NCI-H2081 (cell line): ENCODE measurements at regions not wholly inside any gene's neighbourhood (a gene's known extent, or its start where the extent isn't known, plus 50 kb on each side); places are given as distances from the start of the nearest gene placed in this dataset.

Experiments
- DNase-seq, 2 experiments: peaks; one replicate each; lab custom pipeline; 2025; lab: John Stamatoyannopoulos, UW

DNA sequence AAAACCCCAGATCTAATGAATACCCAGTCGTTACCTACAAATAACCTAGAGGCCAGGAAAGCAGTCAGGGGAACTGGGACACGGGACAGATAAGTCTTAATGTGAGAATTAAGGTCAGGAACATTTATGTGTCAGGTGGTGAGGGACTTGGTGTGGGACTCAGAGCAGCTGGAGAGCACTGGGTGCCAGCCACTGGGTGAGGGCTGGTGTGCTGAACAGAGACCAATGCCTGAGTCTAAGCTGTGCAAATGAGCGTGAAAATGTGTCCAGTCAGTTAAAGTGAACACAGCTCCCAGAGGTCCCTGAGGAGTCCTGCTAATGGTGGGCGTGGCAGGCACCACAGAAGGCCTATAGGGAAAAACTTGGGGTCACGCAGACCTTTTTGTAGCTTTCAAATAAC, 225.9 kb downstream of the C1D start:
- DNase-seq = no peak

- no peak for DNase-seq
Observed at GRCh38 chr2:67838205-67838604, 224.6 kb downstream of the C1D start.

DNA sequence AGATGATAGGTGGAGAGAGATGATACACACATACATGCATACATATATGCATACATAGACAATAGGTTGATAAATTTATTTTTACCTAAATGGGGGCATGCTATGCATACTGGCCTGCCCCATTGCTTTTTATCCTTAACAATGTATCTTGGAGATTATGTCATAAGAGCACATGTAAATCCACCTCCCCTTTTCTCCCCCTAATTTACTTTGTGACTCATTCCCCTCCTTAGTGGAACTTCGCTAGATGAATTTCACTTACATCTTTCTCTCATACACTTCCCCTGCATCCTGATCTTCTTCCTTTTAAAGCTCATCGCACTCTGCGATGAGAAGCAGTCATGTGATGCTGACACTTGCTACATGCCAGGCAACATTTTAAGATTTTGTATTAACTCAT, 223.6 kb downstream of the C1D start:
- no peak for DNase-seq

DNA sequence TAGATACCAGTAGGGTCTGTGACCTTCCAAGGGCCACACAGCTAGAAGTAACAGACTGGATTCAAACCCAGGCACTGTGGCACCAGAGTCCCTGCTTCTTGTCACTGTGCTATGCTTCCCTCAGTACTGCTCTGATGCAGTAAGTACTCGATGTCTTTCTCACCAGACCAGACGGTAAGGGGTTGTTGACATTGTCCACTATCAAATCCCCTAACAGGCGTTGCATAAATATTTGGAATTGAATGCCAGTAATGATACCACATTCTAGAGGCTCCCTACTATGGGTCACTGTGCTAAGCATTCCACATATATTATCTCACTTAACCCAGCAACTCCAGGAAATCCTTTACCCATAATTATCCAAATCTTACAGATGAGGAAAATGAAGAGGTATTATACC, 223.1 kb downstream of the C1D start:
- no peak for DNase-seq

GRCh38 chr2:67840460-67841068, 222.2 kb downstream of the C1D start:
- DNase-seq = peak; percentile 52 to 66

DNA sequence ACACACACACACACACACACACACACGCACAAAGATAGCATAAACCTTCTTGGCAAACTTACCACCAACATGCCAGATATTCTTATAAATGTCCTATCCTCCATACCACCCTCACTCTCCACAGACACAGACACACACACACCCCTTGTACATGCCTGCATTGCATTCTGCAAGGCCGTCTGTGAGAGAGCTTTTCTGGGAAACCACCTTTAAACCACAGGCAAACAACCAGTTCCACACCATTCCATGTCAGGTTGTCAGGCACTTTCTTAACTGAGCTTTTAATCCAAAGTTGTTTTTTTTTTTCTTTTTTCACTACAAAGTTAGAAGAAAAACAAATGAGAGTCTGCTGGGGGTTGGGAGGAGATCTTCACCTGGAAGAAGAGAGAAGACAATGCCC, 221.1 kb downstream of the C1D start:
- DNase-seq = no peak

- no peak for DNase-seq
Observed at GRCh38 chr2:67842375-67842959, 220.3 kb downstream of the C1D start.

DNA sequence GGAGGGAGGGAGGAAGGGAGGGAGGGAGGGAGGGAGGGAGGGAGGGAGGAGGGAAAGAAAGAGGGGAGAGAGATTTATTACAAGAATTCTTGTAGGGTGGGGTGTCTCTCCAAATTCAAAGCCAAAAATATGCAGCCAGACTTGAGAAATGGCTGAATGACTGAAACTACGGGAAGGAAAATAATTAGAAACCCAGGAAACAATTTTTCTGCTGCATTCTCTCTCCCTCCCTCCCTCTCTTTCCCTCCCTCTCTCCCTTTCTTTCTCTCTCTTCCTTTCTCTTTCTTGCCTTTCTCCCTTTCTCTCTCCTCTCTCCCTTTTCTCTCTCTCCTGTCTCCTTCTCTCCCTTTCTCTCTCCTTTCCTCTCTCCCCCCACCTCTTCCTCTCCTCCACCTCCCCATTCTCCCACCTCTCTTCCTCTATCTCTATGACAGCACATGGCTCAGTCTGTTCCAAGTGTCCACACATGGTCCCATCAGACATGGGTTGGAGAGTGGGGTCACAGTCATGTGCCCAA, 218.7 kb downstream of the C1D start:
- DNase-seq = no peak

DNA sequence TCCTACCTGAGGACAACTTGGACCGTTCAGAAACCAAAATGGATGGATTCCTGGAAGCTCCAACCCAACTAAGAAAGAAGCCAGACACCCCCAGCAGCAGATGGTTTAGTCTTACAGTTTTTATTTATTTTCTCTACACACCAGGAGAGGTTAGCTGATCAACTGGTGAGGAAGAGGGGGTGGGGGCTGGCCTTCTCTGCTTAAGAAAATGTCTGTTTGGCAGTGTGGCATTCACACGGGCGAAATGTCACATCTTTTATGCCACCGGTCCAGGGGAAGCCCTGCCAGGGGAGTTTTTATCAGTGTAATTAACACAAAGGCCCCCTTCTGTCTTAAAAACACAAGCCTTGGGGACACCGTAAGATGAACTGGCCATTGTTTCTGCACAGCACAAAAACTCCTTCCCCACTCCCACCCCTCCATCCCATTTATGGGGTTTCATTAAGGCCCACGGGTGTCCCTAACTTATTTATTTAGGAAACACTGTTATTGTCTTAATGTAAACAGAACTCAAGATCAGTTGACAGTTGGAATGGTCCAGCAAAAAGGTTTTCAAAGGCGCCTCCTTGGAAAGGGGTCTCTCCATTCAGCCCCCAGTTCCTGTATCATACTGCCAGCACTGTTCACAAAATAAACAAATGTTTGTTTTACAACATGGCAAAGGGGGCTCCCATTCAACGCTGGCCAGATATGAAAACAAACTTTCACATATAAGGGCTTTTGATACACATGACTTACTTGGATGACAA, 217.0 kb downstream of the C1D start:
- peak in 1 of 2 experiments; percentile 24 for DNase-seq

GRCh38 chr2:67846370-67847070, 216.3 kb downstream of the C1D start:
- DNase-seq = peak; percentile 82 to 88

GRCh38 chr2:67848551-67849285, 214.1 kb downstream of the C1D start:
- no peak for DNase-seq

- DNase-seq = no peak
Observed at GRCh38 chr2:67851016-67851415, 211.8 kb downstream of the C1D start.

DNA sequence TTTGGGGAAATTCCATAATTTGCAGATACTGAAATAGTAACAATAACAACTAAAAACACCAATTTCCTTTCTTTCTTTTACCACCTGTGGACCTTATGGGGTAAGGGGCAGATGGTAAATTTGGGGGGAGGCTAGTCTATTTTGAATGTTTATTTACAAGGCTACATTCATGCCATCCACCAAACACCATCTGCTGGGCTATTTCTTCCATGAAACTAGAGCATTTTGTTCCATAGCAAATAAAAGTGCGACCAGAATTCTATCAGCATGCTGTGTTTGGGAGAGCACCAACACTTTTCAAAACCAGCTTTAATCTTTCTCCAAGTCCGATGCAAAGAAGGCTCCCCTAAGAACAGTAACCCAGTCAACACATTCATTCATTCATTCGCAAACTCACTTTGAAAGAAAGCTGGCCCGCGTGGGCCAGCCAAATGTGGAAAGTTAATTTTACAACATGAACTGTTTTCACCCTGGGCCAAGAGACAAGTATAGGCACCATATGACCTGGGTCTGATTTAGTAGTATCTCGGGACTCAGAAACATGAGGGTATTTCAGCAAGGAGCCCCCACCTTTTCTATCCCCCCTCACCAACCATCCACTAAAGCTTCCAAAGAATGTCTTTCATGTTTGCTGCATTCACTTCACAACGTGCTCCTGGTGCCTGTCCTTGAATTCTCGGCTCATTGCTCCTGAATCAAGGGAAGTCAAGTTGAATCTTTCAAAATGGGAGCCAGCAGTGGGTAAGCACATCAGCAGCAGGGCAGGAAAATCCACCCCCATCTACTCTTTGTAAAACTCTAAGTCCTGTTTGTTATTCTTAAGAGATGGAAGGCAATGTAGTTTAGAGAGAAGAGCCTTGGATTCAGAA, 210.6 kb downstream of the C1D start:
- DNase-seq = no peak

GRCh38 chr2:67854103-67854743, 208.6 kb downstream of the C1D start:
- peak; percentile 12 to 55 for DNase-seq

DNA sequence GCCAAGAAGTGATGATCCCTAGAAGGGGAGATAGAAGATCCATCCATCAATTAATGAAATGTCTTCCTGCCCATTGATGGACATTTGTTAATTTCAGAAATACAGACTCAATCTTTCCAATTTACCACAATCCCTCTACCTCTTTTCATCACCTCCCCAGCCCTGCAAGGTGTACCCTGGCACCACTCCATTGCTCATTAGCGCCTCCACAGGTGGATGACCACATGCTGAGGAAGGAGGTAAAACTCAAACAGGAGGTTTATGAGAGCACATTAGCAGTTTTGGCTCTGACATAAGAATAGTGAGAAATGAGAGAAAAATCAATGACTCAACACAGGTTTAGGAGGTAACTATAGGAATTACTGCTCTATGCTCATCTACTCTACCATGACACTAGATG, 208.0 kb downstream of the C1D start:
- peak in 1 of 2 experiments; percentile 21 for DNase-seq

DNA sequence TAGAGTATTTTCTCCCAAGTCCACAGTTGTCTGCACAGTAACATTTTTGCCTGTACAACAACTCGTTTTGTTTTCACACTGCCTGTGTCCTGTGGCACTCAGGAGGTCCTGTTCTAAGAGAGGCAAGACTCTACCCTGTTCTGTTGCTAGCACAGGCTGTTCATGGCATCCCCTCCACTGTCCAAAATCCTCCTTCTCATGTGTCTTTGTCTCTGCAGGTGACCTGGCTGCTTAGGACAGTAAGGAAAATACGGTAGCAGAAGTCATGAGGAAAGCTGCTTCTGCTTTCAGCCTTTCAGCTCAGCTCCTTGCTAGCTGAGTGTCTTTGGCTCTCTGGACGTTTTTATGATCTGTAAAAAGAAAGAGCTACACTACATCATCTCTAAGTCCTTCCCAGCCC, 205.9 kb downstream of the C1D start:
- DNase-seq = no peak

- no peak for DNase-seq
Observed at GRCh38 chr2:67857836-67858235, 205.0 kb downstream of the C1D start.

- DNase-seq = no peak
Observed at GRCh38 chr2:67858886-67859285, 203.9 kb downstream of the C1D start.

- DNase-seq = no peak
Observed at GRCh38 chr2:67865917-67866316, 196.9 kb downstream of the C1D start.

DNA sequence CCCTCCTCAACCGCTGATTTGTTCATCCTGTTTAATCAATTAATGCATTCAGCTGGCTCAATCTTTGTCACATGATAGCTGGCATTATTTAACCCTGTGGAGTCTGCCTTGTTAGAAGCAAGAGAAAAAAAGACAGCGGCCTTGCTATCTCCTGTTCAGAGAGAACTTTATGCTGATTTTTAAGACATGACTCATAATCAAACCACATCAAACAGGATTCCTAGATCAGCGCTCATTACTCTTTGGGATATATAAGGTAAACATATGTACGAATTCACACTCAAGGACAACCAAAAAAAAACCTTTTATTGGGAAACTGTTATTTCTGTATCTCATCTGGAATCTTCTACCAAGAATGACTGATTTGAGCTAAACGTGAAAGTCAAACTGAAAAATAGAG, 195.1 kb downstream of the C1D start:
- no peak for DNase-seq
